ENCODE measurements at regions not wholly inside any gene's neighbourhood (a gene's known extent, or its start where the extent isn't known, plus 50 kb on each side); places are given as distances from the start of the nearest gene placed in this dataset.

DNA sequence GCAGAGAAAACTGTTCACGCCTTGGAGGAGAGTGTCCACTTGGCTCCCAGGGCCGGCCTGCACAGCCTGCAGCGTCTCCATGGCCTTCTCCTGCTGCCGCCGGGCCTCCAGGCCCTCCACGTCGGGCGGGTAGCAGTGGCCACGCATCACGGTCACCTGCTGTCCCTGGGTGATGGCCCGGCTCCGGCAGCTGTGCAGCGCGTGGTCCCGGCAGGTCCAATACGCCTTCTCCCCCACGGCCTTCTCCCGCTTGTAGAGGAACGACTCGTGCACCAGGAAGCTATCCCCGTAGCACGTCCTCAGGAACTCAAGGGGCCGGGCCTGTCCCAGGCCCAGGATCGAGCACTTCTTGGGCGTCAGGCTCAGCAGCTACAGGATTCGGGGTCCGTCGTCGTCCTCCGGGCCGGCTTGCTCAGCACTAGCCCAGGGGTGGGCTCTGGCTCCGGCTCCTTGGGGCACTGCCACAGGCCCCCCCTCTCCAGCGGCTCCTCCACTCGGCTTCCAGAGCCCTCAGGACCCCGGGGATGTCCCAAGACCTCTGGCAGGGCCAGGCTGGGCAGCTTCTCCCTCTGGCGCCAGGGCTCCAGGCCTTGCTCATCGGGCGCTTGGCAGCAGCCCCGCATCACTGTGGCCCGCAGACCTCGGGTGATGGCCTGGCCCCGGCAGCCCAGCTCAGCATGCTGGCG, 83.6 kb upstream of the FXR1 start:
- in situ Hi-C loops (cut with HindIII; ENCODE audit: low sequenced_read_pairs): loop anchor here (25.0 kb wide), 1 partner anchor 683 kb away; no protein-coding TSS in a partner anchor

DNA sequence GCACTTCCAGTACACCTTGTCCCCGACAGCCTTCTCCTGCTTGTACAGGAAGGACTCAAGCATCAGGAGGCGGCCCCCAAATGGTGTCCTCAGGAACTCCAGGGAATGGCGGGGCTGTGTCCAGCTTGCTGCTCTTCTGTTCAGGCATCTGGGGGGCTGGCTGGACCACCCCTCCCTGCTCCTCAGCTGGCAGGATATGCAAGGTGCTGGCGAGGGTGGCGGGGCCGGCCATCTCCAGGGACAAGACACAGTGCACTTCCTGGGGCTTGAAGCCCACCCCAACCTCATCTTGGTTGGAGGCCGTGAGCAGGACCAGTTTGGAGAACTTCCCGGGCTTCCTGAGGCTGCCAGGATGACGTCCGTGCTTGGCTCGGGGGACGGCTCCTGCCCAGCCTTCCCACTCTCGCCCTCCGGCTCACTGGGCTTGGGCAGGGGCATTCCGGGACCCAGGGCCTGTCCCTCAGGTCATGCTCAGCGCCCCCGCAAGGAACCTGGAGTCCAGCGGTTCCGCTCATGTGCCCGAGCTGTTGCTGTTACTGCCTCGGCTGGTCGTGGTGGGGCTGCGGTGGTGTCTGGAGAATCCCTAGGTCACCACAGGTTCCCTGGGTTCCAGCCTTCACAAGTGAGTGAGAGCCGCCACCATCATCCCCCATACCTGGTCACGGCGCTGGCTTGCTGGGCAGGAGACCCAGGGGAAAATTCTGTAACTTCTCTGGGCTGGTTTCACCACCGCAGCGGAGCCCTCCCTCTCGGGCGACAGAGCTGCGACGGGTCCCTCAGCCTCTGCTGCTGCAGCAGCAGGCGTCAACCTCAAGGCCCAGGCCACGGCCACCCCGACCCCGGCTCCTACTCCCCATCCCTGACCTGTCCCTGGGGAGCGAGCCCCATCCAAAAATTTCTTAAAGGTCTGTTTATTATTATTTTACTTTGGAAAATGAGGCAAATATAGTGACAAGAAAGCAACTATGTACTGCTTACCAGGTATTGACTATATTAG, 82.8 kb upstream of the FXR1 start:
- in situ Hi-C loops (cut with HindIII; ENCODE audit: low sequenced_read_pairs): loop anchor here (25.0 kb wide), 1 partner anchor 683 kb away; no protein-coding TSS in a partner anchor

DNA sequence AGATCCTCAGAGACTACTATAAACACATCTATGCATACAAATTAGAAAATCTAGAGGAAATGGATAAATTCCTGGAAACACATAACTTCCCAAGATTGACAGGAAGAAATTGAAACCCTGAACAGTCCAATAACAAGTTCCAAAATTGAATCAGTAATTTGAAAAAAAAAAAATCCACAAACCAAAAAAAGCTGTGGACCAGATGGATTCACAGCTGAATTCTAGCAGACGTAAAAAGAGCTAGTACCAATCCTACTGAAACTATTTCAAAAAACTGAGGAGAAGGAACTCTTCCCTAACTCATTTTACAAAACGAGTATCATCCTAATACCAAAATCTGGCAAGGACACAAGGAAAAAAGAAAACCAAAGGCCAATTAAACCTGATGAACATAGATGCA, 77.0 kb upstream of the FXR1 start:
- in situ Hi-C loops (cut with HindIII; ENCODE audit: low sequenced_read_pairs): loop anchor here (25.0 kb wide), 1 partner anchor 677 kb away; no protein-coding TSS in a partner anchor

DNA sequence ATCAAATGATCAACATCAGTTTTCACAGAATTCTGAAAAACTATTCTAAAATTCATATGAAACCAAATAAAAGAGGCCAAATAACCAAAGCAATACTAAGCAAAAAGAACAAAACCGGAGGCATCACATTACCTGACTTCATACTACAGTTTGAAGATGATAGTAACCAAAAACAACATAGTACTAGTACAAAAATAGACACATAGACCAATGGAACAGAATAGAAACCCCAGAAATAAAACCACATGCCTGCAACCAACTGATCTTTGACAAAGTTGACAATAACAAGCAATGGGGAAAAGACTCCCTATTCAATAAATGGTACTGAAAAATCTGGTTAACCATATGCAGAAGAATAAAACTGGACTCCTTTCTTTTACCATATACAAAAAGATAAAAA, 75.7 kb upstream of the FXR1 start:
- in situ Hi-C loops (cut with HindIII; ENCODE audit: low sequenced_read_pairs): loop anchor here (25.0 kb wide), 1 partner anchor 676 kb away; no protein-coding TSS in a partner anchor

DNA sequence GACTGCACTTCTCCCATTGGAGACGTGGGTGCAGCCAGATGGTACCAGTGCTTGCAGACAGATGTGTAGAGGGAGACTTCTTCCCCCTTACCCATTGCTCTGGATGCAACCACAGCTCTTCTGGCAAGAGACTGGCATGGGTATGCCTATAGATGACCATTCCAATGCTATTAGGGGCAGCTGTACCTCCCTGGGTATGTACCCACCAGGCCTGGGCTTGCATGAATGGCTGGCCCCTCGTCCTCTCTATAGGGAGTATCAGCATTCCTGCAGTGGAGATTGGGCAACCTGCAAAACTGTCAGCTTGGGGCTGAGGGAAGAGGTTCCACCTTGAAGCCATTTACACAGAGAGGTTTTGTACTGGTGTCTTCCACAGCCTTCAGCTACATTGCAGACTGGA, 57.6 kb upstream of the FXR1 start:
- in situ Hi-C loops (cut with HindIII; ENCODE audit: low sequenced_read_pairs): no loop called here

DNA sequence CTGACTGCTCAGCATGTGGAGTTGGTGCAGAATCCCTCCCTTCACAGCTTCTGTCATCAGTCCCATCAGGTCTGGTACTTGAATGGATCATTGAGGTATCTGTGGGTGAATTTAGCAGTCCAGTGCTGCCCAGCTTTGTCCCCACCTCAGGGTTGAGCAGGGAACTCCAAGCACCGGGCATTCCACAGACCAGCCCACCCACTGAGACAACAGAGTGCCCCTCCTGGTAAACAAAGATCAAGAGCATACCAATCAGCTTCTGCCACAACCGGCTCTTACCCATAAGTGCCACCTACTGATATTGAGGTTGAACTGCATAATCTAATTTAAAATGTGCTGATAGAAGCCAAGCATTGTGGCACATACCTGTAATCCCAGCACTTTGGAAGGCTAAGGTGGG, 57.1 kb upstream of the FXR1 start:
- in situ Hi-C loops (cut with HindIII; ENCODE audit: low sequenced_read_pairs): no loop called here

DNA sequence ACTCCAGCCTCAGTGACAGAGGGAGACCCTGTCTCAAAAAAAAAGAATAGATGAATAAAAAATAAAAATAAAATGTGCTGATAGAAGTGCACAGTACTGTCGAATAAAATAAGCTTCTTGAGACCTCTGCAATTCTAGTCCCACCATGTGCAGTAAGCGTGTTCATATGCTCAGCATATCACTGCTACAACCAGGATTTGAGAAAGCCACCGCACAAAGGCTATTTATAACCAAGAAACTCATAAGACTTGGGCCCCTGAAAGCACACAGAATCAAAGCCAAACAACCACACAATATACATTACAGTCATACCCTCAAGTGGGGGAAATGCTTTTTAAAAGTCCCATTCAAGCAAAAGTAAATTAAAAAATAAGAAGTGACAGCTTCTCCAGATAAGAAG, 56.5 kb upstream of the FXR1 start:
- in situ Hi-C loops (cut with HindIII; ENCODE audit: low sequenced_read_pairs): no loop called here

DNA sequence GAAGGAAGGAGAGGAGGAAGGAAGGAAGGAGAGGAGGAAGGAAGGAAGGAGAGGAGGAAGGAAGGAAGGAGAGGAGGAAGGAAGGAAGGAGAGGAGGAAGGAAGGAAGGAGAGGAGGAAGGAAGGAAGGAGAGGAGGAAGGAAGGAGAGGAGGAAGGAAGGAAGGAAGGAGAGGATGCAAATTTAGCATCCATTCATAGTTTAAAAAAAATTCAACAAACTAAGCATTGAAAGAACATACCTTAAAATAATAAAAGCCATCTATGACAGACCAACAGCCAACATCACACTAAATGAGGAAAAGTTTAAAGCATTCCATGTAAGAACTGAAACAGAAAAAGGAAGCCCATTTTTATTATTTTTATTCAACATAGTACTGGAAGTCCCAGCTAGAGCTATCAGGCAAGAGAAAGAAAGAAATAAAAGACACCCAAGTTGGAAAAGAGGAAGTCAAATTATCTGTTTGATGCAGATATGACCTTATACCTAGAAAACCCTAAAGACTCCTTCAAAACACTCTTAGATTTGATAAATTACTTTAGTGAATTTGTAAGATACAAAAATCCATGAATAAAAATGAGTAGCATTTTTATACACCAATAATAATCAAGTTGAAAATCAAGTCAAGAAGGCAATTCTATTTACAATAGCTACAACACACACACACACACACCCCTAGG, 52.2 kb upstream of the FXR1 start:
- in situ Hi-C loops (cut with HindIII; ENCODE audit: low sequenced_read_pairs): no loop called here

All from endothelial cell of hepatic sinusoid (primary cell).